ENCODE measurements at regions not wholly inside any gene's neighbourhood (a gene's known extent, or its start where the extent isn't known, plus 50 kb on each side); places are given as distances from the start of the nearest gene placed in this dataset.
A peak's percentile ranks its signal among the peaks of the same experiment; 100 is the strongest.

DNA sequence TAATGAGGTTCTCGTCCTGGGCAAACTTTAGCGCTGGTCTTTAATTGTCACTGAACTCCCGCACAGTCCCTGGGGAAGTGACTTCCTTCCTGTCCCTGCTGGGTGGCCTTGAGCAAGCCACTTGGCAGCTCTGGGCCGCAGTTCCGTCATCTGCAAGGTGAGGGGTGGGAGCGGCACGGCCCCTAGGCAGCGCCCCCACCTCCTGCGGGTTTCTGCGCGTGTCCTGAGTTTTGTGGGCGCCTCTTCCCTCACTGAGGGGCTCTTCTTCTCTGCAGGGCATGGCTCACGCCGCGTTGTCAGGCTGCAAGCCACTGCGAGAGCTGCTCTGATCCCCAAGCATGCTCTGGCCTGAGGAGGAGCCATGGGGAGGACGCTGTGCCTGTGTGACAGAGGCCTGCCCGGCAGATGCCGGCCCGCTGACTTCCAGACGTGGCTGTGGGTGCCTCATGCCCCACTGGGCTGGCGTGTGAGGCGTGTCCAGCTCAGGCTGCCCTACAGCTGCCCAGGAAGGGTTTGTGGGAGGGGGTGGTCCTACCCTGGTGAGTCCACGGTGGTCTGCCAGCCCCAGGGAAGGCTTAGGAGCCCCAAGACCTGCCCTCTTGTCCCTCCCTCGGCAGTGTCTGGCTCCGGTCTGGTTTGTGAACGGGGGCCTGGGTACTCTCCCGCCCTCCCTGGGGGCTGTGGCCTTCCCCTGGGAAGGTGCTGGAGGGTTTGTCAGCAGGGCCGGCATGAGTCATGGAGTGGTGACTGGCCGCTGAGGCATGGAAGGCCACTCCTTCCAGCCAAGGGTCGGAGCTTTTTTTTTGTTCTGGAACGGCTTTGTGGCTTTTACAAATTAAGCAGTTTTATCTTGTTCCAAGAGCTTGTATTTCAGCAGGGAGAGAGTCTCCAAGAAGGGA is 182.0 kb downstream of the SEC14L1 start (continued):
- TF ChIP-seq, protein P1, sequence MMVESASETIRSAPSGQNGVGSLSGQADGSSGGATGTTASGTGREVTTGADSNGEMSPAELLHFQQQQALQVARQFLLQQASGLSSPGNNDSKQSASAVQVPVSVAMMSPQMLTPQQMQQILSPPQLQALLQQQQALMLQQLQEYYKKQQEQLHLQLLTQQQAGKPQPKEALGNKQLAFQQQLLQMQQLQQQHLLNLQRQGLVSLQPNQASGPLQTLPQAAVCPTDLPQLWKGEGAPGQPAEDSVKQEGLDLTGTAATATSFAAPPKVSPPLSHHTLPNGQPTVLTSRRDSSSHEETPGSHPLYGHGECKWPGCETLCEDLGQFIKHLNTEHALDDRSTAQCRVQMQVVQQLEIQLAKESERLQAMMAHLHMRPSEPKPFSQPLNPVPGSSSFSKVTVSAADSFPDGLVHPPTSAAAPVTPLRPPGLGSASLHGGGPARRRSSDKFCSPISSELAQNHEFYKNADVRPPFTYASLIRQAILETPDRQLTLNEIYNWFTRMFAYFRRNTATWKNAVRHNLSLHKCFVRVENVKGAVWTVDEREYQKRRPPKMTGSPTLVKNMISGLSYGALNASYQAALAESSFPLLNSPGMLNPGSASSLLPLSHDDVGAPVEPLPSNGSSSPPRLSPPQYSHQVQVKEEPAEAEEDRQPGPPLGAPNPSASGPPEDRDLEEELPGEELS (CRISPR knock-in tag; IDR thresholded peaks at IDR 0.05) = no peak
- TF ChIP-seq ZNF850 (CRISPR knock-in tag; conservative IDR thresholded peaks at IDR 0.05) (0 out of 2 replicates have a peak, but pooled peaks have one; percentile 45), ZNF83 (CRISPR knock-in tag; IDR thresholded peaks at IDR 0.05; ENCODE audit: borderline replicate concordance) (no peak), MED1 (CRISPR knock-in tag; IDR thresholded peaks at IDR 0.05) (no peak), CBX2 (IDR thresholded peaks at IDR 0.05; ENCODE audit: low read depth, low read length) (no peak), CBX2 (CRISPR knock-in tag; IDR thresholded peaks at IDR 0.05; ENCODE audit: low read depth) (no peak), HNF1A (IDR thresholded peaks at IDR 0.05; ENCODE audit: low read depth) (no peak), HNF1A (CRISPR knock-in tag; IDR thresholded peaks at IDR 0.05; ENCODE audit: borderline replicate concordance) (peak; percentile 40; the same call in 1 of the 2 replicates), HNRNPUL1 (IDR thresholded peaks at IDR 0.05; ENCODE audit: low read depth, low read length) (no peak), NR2C2 (CRISPR knock-in tag; IDR thresholded peaks at IDR 0.05; ENCODE audit: borderline replicate concordance) (no peak), ZNF24 (IDR thresholded peaks at IDR 0.05) (no peak), MYC (CRISPR knock-in tag; IDR thresholded peaks at IDR 0.05; ENCODE audit: borderline replicate concordance) (no peak), PAWR (CRISPR knock-in tag; IDR thresholded peaks at IDR 0.05; ENCODE audit: borderline replicate concordance) (no peak), NR0B2 (CRISPR knock-in tag; IDR thresholded peaks at IDR 0.05) (no peak), ZNF780A (CRISPR knock-in tag; IDR thresholded peaks at IDR 0.05) (no peak), CHD2 (IDR thresholded peaks at IDR 0.05; ENCODE audit: low read depth, low read length) (no peak)
- TF ChIP-seq, protein P2, sequence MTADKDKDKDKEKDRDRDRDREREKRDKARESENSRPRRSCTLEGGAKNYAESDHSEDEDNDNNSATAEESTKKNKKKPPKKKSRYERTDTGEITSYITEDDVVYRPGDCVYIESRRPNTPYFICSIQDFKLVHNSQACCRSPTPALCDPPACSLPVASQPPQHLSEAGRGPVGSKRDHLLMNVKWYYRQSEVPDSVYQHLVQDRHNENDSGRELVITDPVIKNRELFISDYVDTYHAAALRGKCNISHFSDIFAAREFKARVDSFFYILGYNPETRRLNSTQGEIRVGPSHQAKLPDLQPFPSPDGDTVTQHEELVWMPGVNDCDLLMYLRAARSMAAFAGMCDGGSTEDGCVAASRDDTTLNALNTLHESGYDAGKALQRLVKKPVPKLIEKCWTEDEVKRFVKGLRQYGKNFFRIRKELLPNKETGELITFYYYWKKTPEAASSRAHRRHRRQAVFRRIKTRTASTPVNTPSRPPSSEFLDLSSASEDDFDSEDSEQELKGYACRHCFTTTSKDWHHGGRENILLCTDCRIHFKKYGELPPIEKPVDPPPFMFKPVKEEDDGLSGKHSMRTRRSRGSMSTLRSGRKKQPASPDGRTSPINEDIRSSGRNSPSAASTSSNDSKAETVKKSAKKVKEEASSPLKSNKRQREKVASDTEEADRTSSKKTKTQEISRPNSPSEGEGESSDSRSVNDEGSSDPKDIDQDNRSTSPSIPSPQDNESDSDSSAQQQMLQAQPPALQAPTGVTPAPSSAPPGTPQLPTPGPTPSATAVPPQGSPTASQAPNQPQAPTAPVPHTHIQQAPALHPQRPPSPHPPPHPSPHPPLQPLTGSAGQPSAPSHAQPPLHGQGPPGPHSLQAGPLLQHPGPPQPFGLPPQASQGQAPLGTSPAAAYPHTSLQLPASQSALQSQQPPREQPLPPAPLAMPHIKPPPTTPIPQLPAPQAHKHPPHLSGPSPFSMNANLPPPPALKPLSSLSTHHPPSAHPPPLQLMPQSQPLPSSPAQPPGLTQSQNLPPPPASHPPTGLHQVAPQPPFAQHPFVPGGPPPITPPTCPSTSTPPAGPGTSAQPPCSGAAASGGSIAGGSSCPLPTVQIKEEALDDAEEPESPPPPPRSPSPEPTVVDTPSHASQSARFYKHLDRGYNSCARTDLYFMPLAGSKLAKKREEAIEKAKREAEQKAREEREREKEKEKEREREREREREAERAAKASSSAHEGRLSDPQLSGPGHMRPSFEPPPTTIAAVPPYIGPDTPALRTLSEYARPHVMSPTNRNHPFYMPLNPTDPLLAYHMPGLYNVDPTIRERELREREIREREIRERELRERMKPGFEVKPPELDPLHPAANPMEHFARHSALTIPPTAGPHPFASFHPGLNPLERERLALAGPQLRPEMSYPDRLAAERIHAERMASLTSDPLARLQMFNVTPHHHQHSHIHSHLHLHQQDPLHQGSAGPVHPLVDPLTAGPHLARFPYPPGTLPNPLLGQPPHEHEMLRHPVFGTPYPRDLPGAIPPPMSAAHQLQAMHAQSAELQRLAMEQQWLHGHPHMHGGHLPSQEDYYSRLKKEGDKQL (CRISPR knock-in tag; IDR thresholded peaks at IDR 0.05; ENCODE audit: low read depth) = no peak

All from HepG2 (cell line).